GM13977 (cell line): ENCODE measurements at regions not wholly inside any gene's neighbourhood (a gene's known extent, or its start where the extent isn't known, plus 50 kb on each side); places are given as distances from the start of the nearest gene placed in this dataset.

Source experiments
- DNase-seq: peaks from one replicate; pipeline ENCODE4 v3.0.0; 2012; ENCODE audit warnings: low spot score
- in situ Hi-C: fragments of 300-500 bp; cut with MboI; formaldehyde crosslinking; loops from one replicate; pipeline ENCODE4 v1.12.0; 2022; ENCODE audit warnings: low sequenced_read_pairs, low pct_unique_long_range_greater_than_20kb, mixed read lengths, inconsistent platforms; ENCODE audit not compliant: unreplicated experiment
- TF ChIP-seq, protein P1 (sequence below): IDR thresholded peaks from 2 replicates; pipeline ENCODE4 v1.5.1; 2012; ENCODE audit warnings: mild to moderate bottlenecking, control low read depth; ENCODE audit not compliant: insufficient read depth; ENCODE audit errors: extremely low read depth, missing control alignments

DNA sequence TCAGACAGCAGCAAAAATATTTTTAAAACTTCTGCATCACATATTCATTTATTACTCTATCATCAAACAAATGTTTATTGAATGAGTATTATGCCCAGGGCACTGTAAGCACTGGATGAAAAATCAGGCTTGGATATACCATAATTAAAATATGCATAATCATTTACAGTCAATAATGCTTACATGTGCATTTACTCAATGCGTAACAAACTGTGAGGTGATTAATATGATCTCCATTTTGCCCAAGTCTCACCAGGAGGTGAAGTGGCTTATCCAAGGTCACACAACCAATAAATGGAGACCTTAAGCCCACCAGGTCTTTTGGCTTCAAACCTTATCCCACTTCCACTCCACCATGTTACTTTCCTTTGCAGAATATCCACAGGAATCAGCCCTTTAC lies 117.3 kb upstream of the SLC24A5 start:
- in situ Hi-C loops: no loop called here
- TF ChIP-seq, protein P1, sequence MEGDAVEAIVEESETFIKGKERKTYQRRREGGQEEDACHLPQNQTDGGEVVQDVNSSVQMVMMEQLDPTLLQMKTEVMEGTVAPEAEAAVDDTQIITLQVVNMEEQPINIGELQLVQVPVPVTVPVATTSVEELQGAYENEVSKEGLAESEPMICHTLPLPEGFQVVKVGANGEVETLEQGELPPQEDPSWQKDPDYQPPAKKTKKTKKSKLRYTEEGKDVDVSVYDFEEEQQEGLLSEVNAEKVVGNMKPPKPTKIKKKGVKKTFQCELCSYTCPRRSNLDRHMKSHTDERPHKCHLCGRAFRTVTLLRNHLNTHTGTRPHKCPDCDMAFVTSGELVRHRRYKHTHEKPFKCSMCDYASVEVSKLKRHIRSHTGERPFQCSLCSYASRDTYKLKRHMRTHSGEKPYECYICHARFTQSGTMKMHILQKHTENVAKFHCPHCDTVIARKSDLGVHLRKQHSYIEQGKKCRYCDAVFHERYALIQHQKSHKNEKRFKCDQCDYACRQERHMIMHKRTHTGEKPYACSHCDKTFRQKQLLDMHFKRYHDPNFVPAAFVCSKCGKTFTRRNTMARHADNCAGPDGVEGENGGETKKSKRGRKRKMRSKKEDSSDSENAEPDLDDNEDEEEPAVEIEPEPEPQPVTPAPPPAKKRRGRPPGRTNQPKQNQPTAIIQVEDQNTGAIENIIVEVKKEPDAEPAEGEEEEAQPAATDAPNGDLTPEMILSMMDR: no peak

DNA sequence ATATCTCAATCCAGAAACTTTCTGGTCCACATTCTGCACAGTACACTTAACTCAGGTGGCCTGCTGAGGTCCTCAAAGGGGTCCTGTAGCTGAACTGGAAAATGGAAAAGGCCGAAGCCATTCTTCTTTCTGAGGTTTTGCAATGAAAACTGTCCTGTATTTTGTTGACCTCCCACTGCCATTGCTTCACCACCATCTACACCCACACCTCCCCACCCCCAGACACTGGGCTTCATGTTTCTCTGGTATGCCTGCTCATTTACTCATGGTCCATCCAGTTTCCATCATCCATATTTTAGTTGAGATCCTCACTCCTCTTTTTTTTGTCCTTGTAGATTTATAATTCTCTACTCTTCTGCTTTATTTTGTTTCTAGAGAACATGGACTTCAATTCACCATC lies 115.7 kb upstream of the SLC24A5 start:
- TF ChIP-seq, protein P1: no peak
- in situ Hi-C loops: no loop called here
- no peak for DNase-seq

More for the DNA sequence above, 117.3 kb upstream of the SLC24A5 start:
- DNase-seq: no peak

DNA sequence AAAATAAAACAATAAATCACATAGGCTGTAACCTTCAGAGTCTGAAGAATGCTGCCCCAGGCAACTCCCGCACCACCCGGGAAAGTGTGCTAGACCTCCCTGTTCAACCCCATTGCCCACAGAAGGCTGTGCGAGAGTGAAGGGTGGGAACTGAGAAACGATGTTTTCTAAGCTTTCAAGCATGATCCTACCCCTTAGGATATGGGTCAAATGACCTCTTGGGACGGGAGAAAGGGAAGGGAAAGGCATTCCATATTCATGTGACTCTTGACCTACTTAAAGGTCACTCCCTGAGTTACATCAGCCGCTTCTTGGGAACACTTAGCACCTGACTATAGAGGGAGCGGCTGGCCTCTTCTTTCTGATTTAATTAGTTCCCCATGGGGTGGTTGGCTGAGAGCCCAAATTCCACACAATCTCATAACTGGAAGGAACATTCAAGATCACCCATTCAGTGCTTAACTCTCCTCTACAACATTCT lies 114.7 kb upstream of the SLC24A5 start:
- TF ChIP-seq, protein P1: no peak
- in situ Hi-C loops: no loop called here
- DNase-seq: no peak

DNA sequence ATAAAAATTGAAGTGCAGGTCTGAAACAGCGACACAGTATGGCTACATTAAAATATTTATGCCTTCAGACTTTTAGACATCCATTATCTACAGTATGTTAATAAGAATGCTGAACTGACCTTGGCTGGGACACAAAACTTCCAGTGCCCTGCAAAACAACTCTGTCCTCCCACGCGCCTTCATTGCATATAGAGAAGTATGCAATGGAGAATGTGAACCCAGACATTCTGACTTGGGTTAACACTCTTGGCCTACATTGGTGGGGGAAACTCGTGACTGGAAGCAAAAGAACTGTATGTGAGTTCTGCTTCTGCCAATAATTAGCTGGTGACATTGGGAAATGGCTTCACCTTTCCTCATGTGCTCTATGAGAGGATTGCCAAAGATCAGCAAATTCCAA lies 110.5 kb upstream of the SLC24A5 start:
- in situ Hi-C loops: no loop called here
- TF ChIP-seq, protein P1: no peak
- DNase-seq: no peak

DNA sequence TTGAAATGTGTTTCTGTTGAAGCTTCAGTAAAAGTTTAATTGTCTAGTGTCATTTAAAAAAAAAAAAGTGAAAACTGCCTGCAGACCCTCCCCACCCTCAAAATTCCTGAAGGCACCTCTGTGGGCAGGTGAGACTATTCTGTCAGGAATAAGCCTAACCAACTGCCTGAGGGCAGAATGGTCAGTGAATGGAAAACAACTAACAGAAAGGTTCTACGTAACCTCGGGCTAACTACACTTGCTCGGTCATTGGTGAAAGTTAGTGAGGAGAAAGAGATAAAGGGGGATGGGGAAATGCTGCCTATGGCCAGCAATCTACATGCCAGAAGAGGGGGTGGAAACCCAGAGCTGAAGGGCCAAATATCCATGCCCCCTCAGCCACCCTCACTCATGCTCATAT lies 108.6 kb upstream of the SLC24A5 start:
- in situ Hi-C loops: no loop called here
- TF ChIP-seq, protein P1: no peak
- no peak for DNase-seq

DNA sequence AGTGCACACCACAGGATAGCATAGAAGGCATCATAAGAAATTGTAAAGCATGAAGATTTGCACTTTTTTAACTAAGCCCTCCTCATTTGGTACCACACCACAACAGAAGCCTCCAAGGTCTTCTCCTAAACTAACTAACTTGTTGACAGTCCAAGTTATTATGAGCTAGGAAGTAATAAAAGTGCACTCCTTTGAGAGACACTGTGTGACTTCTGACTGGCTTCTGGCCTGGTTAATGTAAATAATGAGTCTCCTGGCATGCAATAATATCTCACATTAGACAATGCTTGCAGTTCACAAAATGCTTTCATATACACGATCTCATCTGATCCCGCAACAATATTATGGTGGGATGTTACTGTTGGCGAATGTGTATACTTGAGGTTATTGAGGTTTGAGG lies 103.9 kb upstream of the SLC24A5 start:
- in situ Hi-C loops: no loop called here

More for the DNA sequence above, 103.9 kb upstream of the SLC24A5 start:
- TF ChIP-seq, protein P1: no peak
- no peak for DNase-seq
